GM23338 (cell line): ENCODE measurements at regions not wholly inside any gene's neighbourhood (a gene's known extent, or its start where the extent isn't known, plus 50 kb on each side); places are given as distances from the start of the nearest gene placed in this dataset.

Experiments used
- CREB1 ChIP-seq: fragments of 250-450 bp; sonication (Bioruptor Pico); IDR thresholded peaks from 2 replicates; pipeline ENCODE4 v1.5.0; 2020; ENCODE audit warnings: low read depth, mild to moderate bottlenecking, moderate library complexity
- CTCF ChIP-seq, 2 experiments: fragments of 200-600 bp in 1 of 2; sonication (generic) in 1 of 2; conservative IDR thresholded peaks; 2 replicates each; pipeline versions ENCODE4 v1.5.1 to v1.6.1; 2016 to 2017; ENCODE audit warnings: antibody characterized with exemption in 2 of 2, low read depth in 2 of 2, mild to moderate bottlenecking in 2 of 2, moderate library complexity in 1 of 2
- ETS1 ChIP-seq: IDR thresholded peaks from 2 replicates; pipeline ENCODE4 v1.6.1; 2016; ENCODE audit warnings: antibody characterized with exemption
- EZH2 ChIP-seq: fragments of 200-600 bp; sonication (generic); IDR thresholded peaks from one replicate; pipeline ENCODE4 v1.8.0; 2017; ENCODE audit warnings: antibody characterized with exemption, mild to moderate bottlenecking, low read depth; ENCODE audit not compliant: unreplicated experiment
- EZH2phosphoT487 ChIP-seq: fragments of 200-600 bp; sonication (generic); IDR thresholded peaks from one replicate; pipeline ENCODE4 v1.8.1; 2018; ENCODE audit warnings: antibody characterized with exemption; ENCODE audit not compliant: unreplicated experiment
- NANOG ChIP-seq: IDR thresholded peaks from 2 replicates; pipeline ENCODE4 v1.6.1; 2016; ENCODE audit warnings: antibody characterized with exemption, borderline replicate concordance
- POLR2AphosphoS5 ChIP-seq: IDR thresholded peaks from 2 replicates; pipeline ENCODE4 v1.6.1; 2016; ENCODE audit warnings: antibody characterized with exemption, low read depth
- REST ChIP-seq: IDR thresholded peaks from one replicate; pipeline ENCODE4 v1.6.1; 2018; ENCODE audit warnings: antibody characterized with exemption; ENCODE audit not compliant: unreplicated experiment
- STAT1 ChIP-seq: IDR thresholded peaks from one replicate; pipeline ENCODE4 v1.6.1; 2016; ENCODE audit warnings: antibody characterized with exemption; ENCODE audit not compliant: unreplicated experiment
- ZNF114 ChIP-seq: fragments of 250-450 bp; sonication (Bioruptor Pico); IDR thresholded peaks from 2 replicates; pipeline ENCODE4 v1.5.0; 2020; ENCODE audit warnings: mild to moderate bottlenecking, moderate library complexity
- ZNF331 ChIP-seq: fragments of 250-450 bp; sonication (Bioruptor Pico); IDR thresholded peaks from 2 replicates; pipeline ENCODE4 v1.5.0; 2020; ENCODE audit warnings: low read depth, mild to moderate bottlenecking, moderate library complexity
- ZNF462 ChIP-seq: fragments of 250-450 bp; sonication (Bioruptor Pico); IDR thresholded peaks from 2 replicates; pipeline ENCODE4 v1.5.0; 2020; ENCODE audit warnings: mild to moderate bottlenecking, moderate library complexity

- TF ChIP-seq POLR2AphosphoS5 (no peak), REST (no peak), CTCF (conservative IDR thresholded peaks at IDR 0.05; ENCODE audit: low read depth in 2 of 2) (no peak), EZH2 (no peak), EZH2phosphoT487 (no peak), CREB1 (no peak), ZNF331 (CRISPR knock-in tag) (no peak), ETS1 (no peak), ZNF114 (CRISPR knock-in tag) (no peak), ZNF462 (CRISPR knock-in tag) (no peak), NANOG (no peak), STAT1 (no peak)
Measured at GRCh38 chr2:58606799-58607198, 365.7 kb upstream of the FANCL start.
